DOHH2 (cell line): ENCODE measurements at regions not wholly inside any gene's neighbourhood (a gene's known extent, or its start where the extent isn't known, plus 50 kb on each side); places are given as distances from the start of the nearest gene placed in this dataset.

Source experiments
- CTCF ChIP-seq: fragments of 200-600 bp; sonication (generic); IDR thresholded peaks from one replicate; pipeline ENCODE4 v1.5.1; 2014; ENCODE audit warnings: antibody characterized with exemption, mild to moderate bottlenecking, low read depth, low read length; ENCODE audit not compliant: poor library complexity, severe bottlenecking
- EZH2phosphoT487 ChIP-seq: fragments of 200-600 bp; sonication (generic); IDR thresholded peaks from 2 replicates; pipeline ENCODE4 v1.6.1; 2017; ENCODE audit warnings: borderline replicate concordance, mild to moderate bottlenecking, antibody characterized with exemption, low read length, moderate library complexity, mixed read lengths

- TF ChIP-seq CTCF (no peak), EZH2phosphoT487 (no peak)
These were observed 77.1 kb upstream of the PRKCQ start for GRCh38 chr10:6657196-6657595.
